K562 (cell line): ENCODE measurements at regions not wholly inside any gene's neighbourhood (a gene's known extent, or its start where the extent isn't known, plus 50 kb on each side); places are given as distances from the start of the nearest gene placed in this dataset.

ENCODE experiments used
- ATAC-seq: fragments of 200-7000 bp; cut with Tn5 transposase; 3 replicates; pipeline ENCODE4 v1.9.1; 2020; ENCODE audit warnings: moderate library complexity
- BruUV-seq: library from RNA; stranded (reverse); fragments of 400-500 nt; replicated peaks from 2 replicates; lab custom pipeline; 2021; lab: Mats Ljungman, UMichigan
- CTCF ChIA-PET: fragments of 300-600 bp; formaldehyde crosslinking; extraction: SDS; loops from one replicate; lab custom pipeline; 2021; ENCODE audit warnings: low intra/inter-chr PET ratio; lab: Yijun Ruan, JAX
- POLR2A ChIA-PET: fragments of 300-600, 350-650 bp; sonication (Branson Sonifier 250); formaldehyde crosslinking; extraction: SDS; loops from one replicate; lab custom pipeline; 2021; ENCODE audit warnings: antibody characterized with exemption, inconsistent platforms; lab: Yijun Ruan, JAX
- DNase-seq, 4 experiments: peaks; one replicate each; pipeline versions ENCODE4 v3.0.0 to v3.0.0-alpha.2; 2011 to 2018; ENCODE audit warnings: low spot score in 3 of 4, mixed read lengths in 3 of 4; ENCODE audit errors: extremely low read depth in 1 of 4
- FAIRE-seq: peaks from 2 replicates; lab custom pipeline; 2011; peaks lifted over from hg19 to GRCh38; lab: Jason Lieb, UNC
- H2AFZ ChIP-seq: 2 replicates; pipeline ENCODE4 v1.6.0; 2011; ENCODE audit warnings: low read depth, low read length, control low read depth, inconsistent platforms
- H3K27ac ChIP-seq: fragments of 200-600 bp; 3 replicates; pipeline ENCODE4 v1.8.0; 2011; ENCODE audit warnings: low read depth, mild to moderate bottlenecking, control low read depth, inconsistent platforms, low read length, moderate library complexity, mixed read lengths; ENCODE audit errors: extremely low read depth
- H3K27me3 ChIP-seq, 2 experiments: fragments of 300-600 bp in 1 of 2; 2 replicates in 1 of 2; 3 replicates in 1 of 2; pipeline versions ENCODE4 v1.6.0 to v1.8.0; 2011; ENCODE audit warnings: inconsistent platforms in 2 of 2, low read length in 2 of 2, mild to moderate bottlenecking in 1 of 2, mixed read lengths in 1 of 2, moderate library complexity in 1 of 2; ENCODE audit not compliant: control insufficient read depth in 2 of 2, insufficient read depth in 2 of 2
- H3K36me3 ChIP-seq: fragments of 300-600 bp; 3 replicates; pipeline ENCODE4 v1.8.0; 2011; ENCODE audit warnings: mild to moderate bottlenecking, low read length, inconsistent platforms; ENCODE audit not compliant: control insufficient read depth, insufficient read depth
- H3K4me1 ChIP-seq, 2 experiments: fragments of 200-600 bp in 1 of 2; replicated peaks in 1 of 2; 2 replicates in 1 of 2; 3 replicates in 1 of 2; pipeline versions ENCODE4 v1.5.1 to v1.8.0; 2011; ENCODE audit warnings: inconsistent platforms in 2 of 2, low read length in 2 of 2, mild to moderate bottlenecking in 1 of 2, mixed read lengths in 1 of 2, moderate library complexity in 1 of 2; ENCODE audit not compliant: control insufficient read depth in 2 of 2, insufficient read depth in 2 of 2
- H3K4me2 ChIP-seq: 2 replicates; pipeline ENCODE4 v1.6.1; 2011; ENCODE audit warnings: low read length, control low read depth, inconsistent platforms, mixed read lengths; ENCODE audit not compliant: insufficient read depth
- H3K4me3 ChIP-seq: fragments of 200-600 bp; sonication (generic), shearing (Covaris generic); 2 replicates; pipeline ENCODE4 v1.5.1; 2016; ENCODE audit warnings: control low read depth, inconsistent platforms
- H3K79me2 ChIP-seq: fragments of 200-600 bp; 3 replicates; pipeline ENCODE4 v1.8.0; 2011; ENCODE audit warnings: low read length, inconsistent platforms; ENCODE audit not compliant: control insufficient read depth, insufficient read depth
- H3K9ac ChIP-seq, 2 experiments: 2 replicates each; pipeline versions ENCODE4 v1.6.0 to v1.6.1; 2011; ENCODE audit warnings: low read depth in 2 of 2, low read length in 2 of 2, control low read depth in 1 of 2, inconsistent platforms in 1 of 2, mild to moderate bottlenecking in 1 of 2, mixed read lengths in 1 of 2; ENCODE audit not compliant: insufficient read depth in 1 of 2
- H3K9me1 ChIP-seq: one replicate; pipeline ENCODE4 v1.6.0; 2011; ENCODE audit warnings: inconsistent platforms, mild to moderate bottlenecking, low read length, moderate library complexity; ENCODE audit not compliant: control insufficient read depth, insufficient read depth
- H3K9me3 ChIP-seq: replicated peaks from 2 replicates; pipeline ENCODE4 v1.5.1; 2011; ENCODE audit warnings: low read depth, low read length, inconsistent platforms; ENCODE audit not compliant: control insufficient read depth, insufficient read depth
- H4K20me1 ChIP-seq: replicated peaks from 2 replicates; pipeline ENCODE4 v1.6.1; 2011; ENCODE audit warnings: low read length, inconsistent platforms, mixed read lengths; ENCODE audit not compliant: control insufficient read depth, insufficient read depth
- CBX3 ChIP-seq, 2 experiments: IDR thresholded peaks; 1 replicate in 1 of 2; 2 replicates in 1 of 2; pipeline ENCODE4 v1.6.1; 2012; ENCODE audit warnings: inconsistent platforms in 2 of 2, low read length in 2 of 2, borderline replicate concordance in 1 of 2, control low read depth in 1 of 2
- CHD4 ChIP-seq: fragments of 200-600 bp; sonication (generic); IDR thresholded peaks from 3 replicates; pipeline ENCODE4 v1.6.1; 2012; ENCODE audit warnings: low read depth, mild to moderate bottlenecking, mixed read lengths, low read length, inconsistent platforms; ENCODE audit not compliant: insufficient read depth, insufficient replicate concordance, poor library complexity, severe bottlenecking
- KLF16 ChIP-seq: IDR thresholded peaks from 2 replicates; pipeline ENCODE4 v1.6.1; 2016; ENCODE audit warnings: antibody characterized with exemption
- MCM2 ChIP-seq: fragments of 450-650 bp; IDR thresholded peaks from 2 replicates; pipeline ENCODE4 v1.6.1; 2017; ENCODE audit warnings: low read depth, mild to moderate bottlenecking
- MCM3 ChIP-seq: fragments of 450-650 bp; IDR thresholded peaks from 2 replicates; pipeline ENCODE4 v1.6.1; 2016
- NFIX ChIP-seq: fragments of 250-450 bp; sonication (Bioruptor Pico); IDR thresholded peaks from 2 replicates; pipeline ENCODE4 v1.4.0; 2020; ENCODE audit warnings: low read depth, mild to moderate bottlenecking, moderate library complexity
- SREBF1 ChIP-seq: fragments of 150-350 bp; IDR thresholded peaks from 2 replicates; pipeline ENCODE4 v1.6.1; 2014; ENCODE audit warnings: antibody characterized with exemption, low read depth, low read length, borderline replicate concordance
- SUPT5H ChIP-seq: fragments of 450-650 bp; IDR thresholded peaks from 2 replicates; pipeline ENCODE4 v1.6.1; 2016
- ZNF583 ChIP-seq: fragments of 250-450 bp; sonication (Bioruptor Pico); IDR thresholded peaks from 2 replicates; pipeline ENCODE4 v1.4.0; 2020
- WGBS: fragments of 100-300 bp; shearing (Covaris generic); methylation state at CpG from one replicate; pipeline ENCODE4 v1.1.6; 2016; ENCODE audit warnings: low coverage, mixed read lengths; ENCODE audit not compliant: insufficient coverage; ENCODE audit errors: missing lambda C conversion rate; 5-methylcytosine and 5-hydroxymethylcytosine counted together
- in situ Hi-C: fragments of 300-500 bp; cut with MboI; formaldehyde crosslinking; loops from 4 replicates; pipeline ENCODE4 v1.15.0; 2018; ENCODE audit warnings: inconsistent platforms, mixed read lengths
- intact Hi-C: fragments of 100-400 bp; cut with micrococcal nuclease; formaldehyde crosslinking; loops from 2 replicates; pipeline ENCODE4 v1.14.2; 2022
- TF ChIP-seq, protein P1 (sequence below): sonication (generic); formaldehyde crosslinking; IDR thresholded peaks from 2 replicates; pipeline ENCODE4 v1.8.1; 2023; ENCODE audit warnings: mild to moderate bottlenecking, missing genetic modification reagents
- TF ChIP-seq, protein P2 (sequence below): fragments of 150-350 bp; IDR thresholded peaks from 2 replicates; pipeline ENCODE4 v1.6.1; 2014; ENCODE audit warnings: low read depth, mild to moderate bottlenecking, low read length, borderline replicate concordance
- TF ChIP-seq, protein P3 (sequence below): IDR thresholded peaks from 2 replicates; pipeline ENCODE4 v1.6.1; 2016; ENCODE audit warnings: missing genetic modification characterization, missing compliant biosample characterization

DNA sequence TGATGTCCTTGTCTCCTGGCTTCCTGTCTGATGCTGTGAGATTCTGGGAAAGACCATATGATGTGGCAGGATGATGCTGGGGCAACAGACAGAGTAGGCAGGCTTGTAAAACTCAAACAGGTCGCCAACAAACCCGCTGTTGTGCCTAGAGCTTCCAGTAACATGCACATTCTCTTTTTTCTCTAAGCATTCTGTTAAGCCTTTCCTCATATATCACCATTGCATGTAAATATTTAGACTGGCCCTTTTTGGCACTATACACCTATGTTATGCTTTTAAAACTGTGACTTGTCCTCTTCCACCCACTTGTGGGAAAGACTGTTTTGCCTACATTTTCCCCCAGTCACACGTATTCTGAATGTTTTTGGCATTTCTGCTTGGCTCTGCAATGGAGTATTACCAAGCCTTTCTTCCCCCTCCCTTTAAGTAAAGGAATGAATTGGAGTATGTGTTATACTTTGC is 250.4 kb upstream of the TANK start:
- H2AFZ ChIP-seq = no peak overlapping the region
- DNase-seq = no peak
- no peaks in the 10 kb centered on the region for H3K27me3 ChIP-seq
- no peak overlapping the region for H3K4me2 ChIP-seq
- 0% methylated on average over 3 of the region's 3 CpGs for WGBS
- no peaks in the 10 kb centered on the region for H3K79me2 ChIP-seq
- H3K9me1 ChIP-seq = no peaks in the 10 kb centered on the region
- no peak for FAIRE-seq
- ATAC-seq = no peak
- TF ChIP-seq NFIX (CRISPR knock-in tag) (no peak), CHD4 (no peak), ZNF583 (CRISPR knock-in tag) (no peak), CBX3 (IDR thresholded peaks at IDR 0.05; ENCODE audit: borderline replicate concordance in 1 of 2, low read length in 2 of 2) (no peak), SUPT5H (no peak), MCM2 (no peak), SREBF1 (no peak), KLF16 (no peak), MCM3 (no peak)
- TF ChIP-seq, protein P1, sequence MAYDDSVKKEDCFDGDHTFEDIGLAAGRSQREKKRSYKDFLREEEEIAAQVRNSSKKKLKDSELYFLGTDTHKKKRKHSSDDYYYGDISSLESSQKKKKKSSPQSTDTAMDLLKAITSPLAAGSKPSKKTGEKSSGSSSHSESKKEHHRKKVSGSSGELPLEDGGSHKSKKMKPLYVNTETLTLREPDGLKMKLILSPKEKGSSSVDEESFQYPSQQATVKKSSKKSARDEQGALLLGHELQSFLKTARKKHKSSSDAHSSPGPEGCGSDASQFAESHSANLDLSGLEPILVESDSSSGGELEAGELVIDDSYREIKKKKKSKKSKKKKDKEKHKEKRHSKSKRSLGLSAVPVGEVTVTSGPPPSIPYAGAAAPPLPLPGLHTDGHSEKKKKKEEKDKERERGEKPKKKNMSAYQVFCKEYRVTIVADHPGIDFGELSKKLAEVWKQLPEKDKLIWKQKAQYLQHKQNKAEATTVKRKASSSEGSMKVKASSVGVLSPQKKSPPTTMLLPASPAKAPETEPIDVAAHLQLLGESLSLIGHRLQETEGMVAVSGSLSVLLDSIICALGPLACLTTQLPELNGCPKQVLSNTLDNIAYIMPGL = no peak
- TF ChIP-seq, protein P2, sequence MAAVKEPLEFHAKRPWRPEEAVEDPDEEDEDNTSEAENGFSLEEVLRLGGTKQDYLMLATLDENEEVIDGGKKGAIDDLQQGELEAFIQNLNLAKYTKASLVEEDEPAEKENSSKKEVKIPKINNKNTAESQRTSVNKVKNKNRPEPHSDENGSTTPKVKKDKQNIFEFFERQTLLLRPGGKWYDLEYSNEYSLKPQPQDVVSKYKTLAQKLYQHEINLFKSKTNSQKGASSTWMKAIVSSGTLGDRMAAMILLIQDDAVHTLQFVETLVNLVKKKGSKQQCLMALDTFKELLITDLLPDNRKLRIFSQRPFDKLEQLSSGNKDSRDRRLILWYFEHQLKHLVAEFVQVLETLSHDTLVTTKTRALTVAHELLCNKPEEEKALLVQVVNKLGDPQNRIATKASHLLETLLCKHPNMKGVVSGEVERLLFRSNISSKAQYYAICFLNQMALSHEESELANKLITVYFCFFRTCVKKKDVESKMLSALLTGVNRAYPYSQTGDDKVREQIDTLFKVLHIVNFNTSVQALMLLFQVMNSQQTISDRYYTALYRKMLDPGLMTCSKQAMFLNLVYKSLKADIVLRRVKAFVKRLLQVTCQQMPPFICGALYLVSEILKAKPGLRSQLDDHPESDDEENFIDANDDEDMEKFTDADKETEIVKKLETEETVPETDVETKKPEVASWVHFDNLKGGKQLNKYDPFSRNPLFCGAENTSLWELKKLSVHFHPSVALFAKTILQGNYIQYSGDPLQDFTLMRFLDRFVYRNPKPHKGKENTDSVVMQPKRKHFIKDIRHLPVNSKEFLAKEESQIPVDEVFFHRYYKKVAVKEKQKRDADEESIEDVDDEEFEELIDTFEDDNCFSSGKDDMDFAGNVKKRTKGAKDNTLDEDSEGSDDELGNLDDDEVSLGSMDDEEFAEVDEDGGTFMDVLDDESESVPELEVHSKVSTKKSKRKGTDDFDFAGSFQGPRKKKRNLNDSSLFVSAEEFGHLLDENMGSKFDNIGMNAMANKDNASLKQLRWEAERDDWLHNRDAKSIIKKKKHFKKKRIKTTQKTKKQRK = no peak
- TF ChIP-seq, protein P3, sequence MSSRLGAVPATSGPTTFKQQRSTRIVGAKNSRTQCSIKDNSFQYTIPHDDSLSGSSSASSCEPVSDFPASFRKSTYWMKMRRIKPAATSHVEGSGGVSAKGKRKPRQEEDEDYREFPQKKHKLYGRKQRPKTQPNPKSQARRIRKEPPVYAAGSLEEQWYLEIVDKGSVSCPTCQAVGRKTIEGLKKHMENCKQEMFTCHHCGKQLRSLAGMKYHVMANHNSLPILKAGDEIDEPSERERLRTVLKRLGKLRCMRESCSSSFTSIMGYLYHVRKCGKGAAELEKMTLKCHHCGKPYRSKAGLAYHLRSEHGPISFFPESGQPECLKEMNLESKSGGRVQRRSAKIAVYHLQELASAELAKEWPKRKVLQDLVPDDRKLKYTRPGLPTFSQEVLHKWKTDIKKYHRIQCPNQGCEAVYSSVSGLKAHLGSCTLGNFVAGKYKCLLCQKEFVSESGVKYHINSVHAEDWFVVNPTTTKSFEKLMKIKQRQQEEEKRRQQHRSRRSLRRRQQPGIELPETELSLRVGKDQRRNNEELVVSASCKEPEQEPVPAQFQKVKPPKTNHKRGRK (tag) = no peak
- in situ Hi-C loops = no loop called here
- H3K4me1 ChIP-seq = no peaks in the 10 kb centered on the region
- no peaks in the 10 kb centered on the region; the same call in 1 of the 2 replicates for H3K9me3 ChIP-seq
- H3K27ac ChIP-seq = no peak overlapping the region
- H3K9ac ChIP-seq = no peak overlapping the region
- ChIA-PET CTCF (no interaction called here), POLR2A (no interaction called here)
- BruUV-seq = no TSS peak
- H4K20me1 ChIP-seq = no peaks in the 10 kb centered on the region
- no peaks in the 10 kb centered on the region for H3K36me3 ChIP-seq
- H3K4me3 ChIP-seq = no peak overlapping the region
- intact Hi-C loops = no loop called here
